ENCODE measurements at regions not wholly inside any gene's neighbourhood (a gene's known extent, or its start where the extent isn't known, plus 50 kb on each side); places are given as distances from the start of the nearest gene placed in this dataset.
"Not testable (repeated sequence)": the region's sequence is repeated elsewhere in the genome, so short reads cannot be mapped to it uniquely, and the experiment has no call there.

GRCh38 chr7:125971656-125972055 lies 1042.0 kb upstream of the POT1 start:
- DNase-seq, result no peak

- no peak for DNase-seq
Observed at GRCh38 chr7:125966278-125967048, 1036.8 kb upstream of the POT1 start.

- DNase-seq, result no peak
Observed at GRCh38 chr7:125934955-125935354, 1005.3 kb upstream of the POT1 start.

- peak; percentile 41 for DNase-seq
Observed at GRCh38 chr7:125934539-125934938, 1004.9 kb upstream of the POT1 start.

- DNase-seq, result no peak
Observed at GRCh38 chr7:125930848-125931247, 1001.2 kb upstream of the POT1 start.

GRCh38 chr7:125927556-125927955 lies 997.9 kb upstream of the POT1 start:
- DNase-seq, result no peak

GRCh38 chr7:125926621-125927020 lies 997.0 kb upstream of the POT1 start:
- no peak for DNase-seq

- no peak for DNase-seq
Observed at GRCh38 chr7:125924037-125924436, 994.4 kb upstream of the POT1 start.

- not testable (repeated sequence) for DNase-seq
Observed at GRCh38 chr7:125915381-125915948, 985.8 kb upstream of the POT1 start.

- no peak for DNase-seq
Observed at GRCh38 chr7:125908711-125909110, 979.1 kb upstream of the POT1 start.

GRCh38 chr7:125899577-125899976 lies 970.0 kb upstream of the POT1 start:
- no peak for DNase-seq

- DNase-seq, result no peak
Observed at GRCh38 chr7:125892434-125892833, 962.8 kb upstream of the POT1 start.

GRCh38 chr7:125878988-125879387 lies 949.4 kb upstream of the POT1 start:
- no peak for DNase-seq

- no peak for DNase-seq
Observed at GRCh38 chr7:125878235-125878956, 948.8 kb upstream of the POT1 start.

- DNase-seq, result no peak
Observed at GRCh38 chr7:125877246-125877645, 947.6 kb upstream of the POT1 start.

- no peak for DNase-seq
Observed at GRCh38 chr7:125876431-125876830, 946.8 kb upstream of the POT1 start.

GRCh38 chr7:125871431-125871830 lies 941.8 kb upstream of the POT1 start:
- no peak for DNase-seq

- no peak for DNase-seq
Observed at GRCh38 chr7:125857606-125858005, 928.0 kb upstream of the POT1 start.

- no peak for DNase-seq
Observed at GRCh38 chr7:125848157-125848556, 918.5 kb upstream of the POT1 start.

- no peak for DNase-seq
Observed at GRCh38 chr7:125847692-125848091, 918.1 kb upstream of the POT1 start.

- no peak for DNase-seq
Observed at GRCh38 chr7:125847055-125847454, 917.4 kb upstream of the POT1 start.

- DNase-seq, result no peak
Observed at GRCh38 chr7:125845686-125846085, 916.1 kb upstream of the POT1 start.

- DNase-seq, result no peak
Observed at GRCh38 chr7:125834421-125834820, 904.8 kb upstream of the POT1 start.

- no peak for DNase-seq
Observed at GRCh38 chr7:125833839-125834238, 904.2 kb upstream of the POT1 start.

Data from NCI-H510A (cell line).